Kidney epithelial cell (primary cell): ENCODE measurements at regions not wholly inside any gene's neighbourhood (a gene's known extent, or its start where the extent isn't known, plus 50 kb on each side); places are given as distances from the start of the nearest gene placed in this dataset.
"Not testable (repeated sequence)": the region's sequence is repeated elsewhere in the genome, so short reads cannot be mapped to it uniquely, and the experiment has no call there.

Experiments
- DNase-seq: peaks from one replicate; pipeline ENCODE4 v3.0.0-alpha.2; 2010; ENCODE audit warnings: low read depth
- H3K27me3 ChIP-seq: 2 replicates; pipeline ENCODE4 v1.6.0; 2011; ENCODE audit warnings: low read length; ENCODE audit not compliant: control insufficient read depth, insufficient read depth
- H3K36me3 ChIP-seq: 2 replicates; pipeline ENCODE4 v1.5.1; 2011; ENCODE audit warnings: low read length; ENCODE audit not compliant: control insufficient read depth, insufficient read depth
- H3K4me3 ChIP-seq: 2 replicates; pipeline ENCODE4 v1.5.1; 2011; ENCODE audit warnings: low read depth, mild to moderate bottlenecking, control low read depth, low read length
- CTCF ChIP-seq: IDR thresholded peaks from 2 replicates; pipeline ENCODE4 v1.5.1; 2011; ENCODE audit warnings: mild to moderate bottlenecking, moderate library complexity, low read length, control low read depth, inconsistent platforms; ENCODE audit not compliant: insufficient read depth, poor library complexity, severe bottlenecking

GRCh38 chr1:190942475-190942874, 464.8 kb upstream of the BRINP3 start:
- DNase-seq: no peak
- H3K4me3 ChIP-seq: no peak overlapping the region
- TF ChIP-seq CTCF: no peak
- no peaks in the 10 kb centered on the region for H3K36me3 ChIP-seq
- H3K27me3 ChIP-seq: no peaks in the 10 kb centered on the region

GRCh38 chr1:190943722-190944121, 466.1 kb upstream of the BRINP3 start:
- not testable (repeated sequence) for DNase-seq, H3K4me3 ChIP-seq, H3K36me3 ChIP-seq, H3K27me3 ChIP-seq

GRCh38 chr1:190949939-190950338, 472.3 kb upstream of the BRINP3 start:
- no peak for TF ChIP-seq CTCF
- H3K27me3 ChIP-seq: no peaks in the 10 kb centered on the region
- no peak overlapping the region for H3K4me3 ChIP-seq
- no peak for DNase-seq
- no peaks in the 10 kb centered on the region for H3K36me3 ChIP-seq

- TF ChIP-seq CTCF: no peak
- no peaks in the 10 kb centered on the region for H3K36me3 ChIP-seq
- H3K27me3 ChIP-seq: no peaks in the 10 kb centered on the region
- no peak for DNase-seq
- no peak overlapping the region for H3K4me3 ChIP-seq
These were observed 479.9 kb upstream of the BRINP3 start for GRCh38 chr1:190957565-190957964.

GRCh38 chr1:190963321-190963720, 485.7 kb upstream of the BRINP3 start:
- H3K36me3 ChIP-seq: no peaks in the 10 kb centered on the region
- no peak overlapping the region for H3K4me3 ChIP-seq
- no peak for TF ChIP-seq CTCF
- no peak for DNase-seq
- no peaks in the 10 kb centered on the region for H3K27me3 ChIP-seq

GRCh38 chr1:190975827-190976226, 498.2 kb upstream of the BRINP3 start:
- no peak for TF ChIP-seq CTCF
- H3K36me3 ChIP-seq: no peaks in the 10 kb centered on the region
- no peak for DNase-seq
- no peak overlapping the region for H3K4me3 ChIP-seq
- H3K27me3 ChIP-seq: no peaks in the 10 kb centered on the region
